Activated T-cell treated with anti-CD3 and anti-CD28 coated beads for 1 hour (primary cell): ENCODE measurements at regions not wholly inside any gene's neighbourhood (a gene's known extent, or its start where the extent isn't known, plus 50 kb on each side); places are given as distances from the start of the nearest gene placed in this dataset.
"Not testable (repeated sequence)": the region's sequence is repeated elsewhere in the genome, so short reads cannot be mapped to it uniquely, and the experiment has no call there.

ENCODE experiments used
- DNase-seq: peaks from one replicate; pipeline ENCODE4 v3.0.0-alpha.2; 2020; ENCODE audit warnings: low read depth

DNA sequence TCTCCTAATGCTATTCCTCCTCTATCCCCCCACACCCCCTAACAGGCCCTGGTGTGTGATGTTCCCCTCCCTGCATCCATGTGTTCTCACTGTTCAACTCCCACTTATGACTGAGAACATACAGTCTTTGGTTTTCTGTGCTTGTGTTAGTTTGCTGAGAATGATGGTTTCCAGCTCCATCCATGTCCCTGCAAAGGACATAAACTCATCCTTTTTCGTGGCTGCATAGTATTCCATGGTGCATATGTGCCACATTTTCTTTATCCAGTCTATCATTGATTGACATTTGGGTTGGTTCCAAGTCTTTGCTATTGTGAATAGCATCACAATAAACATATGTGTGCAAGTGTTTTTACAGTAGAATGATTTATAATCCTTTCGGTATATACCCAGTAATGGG, 870.0 kb upstream of the SLC39A10 start:
- not testable (repeated sequence) for DNase-seq

DNA sequence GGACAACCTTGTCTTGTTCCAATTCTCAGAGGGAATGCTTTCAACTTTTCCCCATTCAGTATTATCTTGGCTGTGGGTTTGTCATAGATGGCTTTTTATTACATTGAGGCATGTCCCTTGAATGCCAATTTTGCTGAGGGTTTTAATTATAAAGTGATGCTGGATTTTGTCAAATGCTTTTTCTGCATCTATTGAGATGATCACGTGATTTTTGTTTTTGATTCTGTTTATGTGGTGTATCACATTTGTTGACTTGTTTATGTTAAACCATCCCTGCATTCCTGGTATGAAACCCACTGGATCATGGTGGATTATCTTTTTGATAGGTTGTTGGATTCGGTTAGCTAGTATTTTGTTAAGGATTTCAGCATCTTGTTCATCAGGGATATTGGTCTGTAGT, 885.6 kb upstream of the SLC39A10 start:
- DNase-seq: not testable (repeated sequence)

DNA sequence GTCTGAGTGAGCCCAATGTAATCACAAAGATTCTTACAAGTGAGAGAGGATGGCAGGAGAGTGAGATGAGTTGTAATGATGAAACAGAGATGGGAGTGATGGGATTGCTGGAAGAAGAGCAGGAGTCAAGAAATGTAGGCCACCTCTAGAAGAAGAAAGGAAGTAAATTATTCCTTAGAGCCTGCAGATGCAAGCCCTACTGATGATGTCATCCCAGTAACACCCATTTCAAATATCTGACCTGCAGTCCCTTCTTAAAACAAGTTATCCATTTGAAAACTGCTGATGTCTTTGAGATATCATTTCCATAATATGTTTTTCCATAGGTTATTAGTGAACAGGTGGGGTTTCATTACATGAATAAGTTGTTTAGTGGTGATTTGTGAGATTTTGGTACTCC, 888.0 kb upstream of the SLC39A10 start:
- DNase-seq: no peak

DNA sequence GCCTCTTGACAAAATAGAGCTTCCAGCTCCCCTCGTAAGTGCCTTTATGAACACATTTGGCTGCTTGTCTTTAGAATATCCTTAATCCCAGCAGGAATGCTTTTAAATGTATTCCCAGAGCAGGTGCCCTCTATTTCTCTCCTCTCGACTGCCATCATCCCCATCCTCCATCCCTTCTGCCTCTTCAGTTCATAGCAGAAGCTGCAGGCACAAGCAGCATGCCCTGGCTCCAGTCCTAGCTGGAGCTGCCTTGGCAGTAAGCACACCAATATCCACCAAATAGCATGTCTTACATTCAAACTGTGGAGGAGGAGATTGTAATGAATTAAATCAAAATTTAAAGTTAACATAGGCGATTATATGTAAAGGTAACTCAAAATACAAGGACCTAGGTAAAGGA, 891.3 kb upstream of the SLC39A10 start:
- no peak for DNase-seq

DNA sequence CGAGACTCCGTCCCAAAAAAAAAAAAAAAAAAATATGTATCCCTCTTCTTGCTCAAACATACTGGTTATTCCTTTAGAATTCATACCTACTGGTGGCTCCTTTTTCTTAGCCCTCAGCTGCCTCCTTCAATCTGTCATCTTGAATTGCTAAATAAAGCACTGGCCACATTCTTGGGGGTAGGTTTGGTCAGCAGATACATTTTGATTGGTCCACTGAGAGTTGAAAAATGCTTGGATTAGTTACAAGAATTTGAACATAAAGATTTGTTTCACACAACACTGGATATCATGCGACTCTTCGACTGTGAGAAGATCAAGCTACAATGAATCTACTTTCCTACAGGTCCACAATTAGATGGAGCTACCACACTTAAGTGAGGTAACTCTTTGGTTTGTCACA, 906.1 kb upstream of the SLC39A10 start:
- DNase-seq: no peak

DNA sequence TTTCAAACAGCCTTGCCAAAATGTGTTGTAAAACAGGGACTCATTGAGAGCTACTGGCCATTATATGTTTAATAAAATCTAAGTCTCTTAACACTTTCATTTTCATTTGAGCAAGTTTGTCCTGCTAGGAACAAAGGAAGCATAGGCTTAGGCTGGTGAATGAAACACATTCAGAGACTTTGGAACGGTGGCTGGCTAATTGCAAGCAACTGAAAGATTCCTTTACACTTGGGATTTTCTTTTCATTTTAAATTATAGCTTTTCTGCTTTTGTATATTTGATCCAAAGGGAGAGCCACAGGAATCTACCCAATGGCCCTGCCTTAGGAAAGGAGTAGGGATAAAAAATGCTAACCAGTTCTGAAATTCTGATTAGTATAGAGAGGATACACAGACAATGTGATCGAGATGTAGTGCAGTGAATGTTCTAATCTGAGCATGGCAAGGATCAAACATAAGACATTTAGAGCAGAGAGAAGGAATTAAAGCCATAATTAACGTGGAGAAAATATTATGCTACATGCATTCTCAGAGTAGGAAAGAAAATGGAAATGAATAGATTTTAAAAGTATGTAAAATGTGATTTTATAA, 911.4 kb upstream of the SLC39A10 start:
- DNase-seq: no peak

DNA sequence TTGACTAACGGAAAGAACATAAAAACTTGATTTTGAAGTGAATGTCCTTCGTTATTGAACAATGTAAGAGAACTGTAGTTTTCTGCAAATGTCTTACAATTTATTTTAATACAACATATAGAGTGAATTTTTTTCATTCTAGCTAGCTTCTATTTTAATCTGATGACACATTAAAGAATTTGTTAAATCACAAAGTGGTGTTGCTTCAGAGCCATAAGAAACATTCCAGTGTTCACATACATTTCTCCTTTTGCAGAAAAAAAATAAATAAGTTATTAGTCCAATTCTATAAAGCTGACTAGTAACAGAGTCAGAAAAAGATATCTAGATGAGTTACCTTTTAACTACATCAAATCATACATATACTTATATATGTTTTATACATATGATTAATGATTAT, 914.3 kb upstream of the SLC39A10 start:
- DNase-seq: no peak

DNA sequence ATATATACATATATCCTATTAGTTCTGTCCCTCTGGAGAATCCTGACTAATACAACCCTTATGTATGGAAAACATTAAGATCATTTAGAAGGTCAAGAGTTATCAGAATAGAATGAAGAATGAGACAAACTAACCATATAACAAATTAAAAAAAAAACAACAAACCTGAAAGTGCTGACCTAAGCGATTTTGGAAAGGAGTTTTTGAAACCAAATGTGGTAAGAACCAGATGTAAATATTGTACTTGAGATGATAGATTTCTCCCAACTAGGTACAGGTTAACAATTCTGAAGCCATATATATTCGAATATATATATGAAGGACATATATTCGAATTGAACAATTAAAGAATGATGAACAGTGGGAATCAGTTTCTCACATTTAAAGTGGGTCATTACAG, 917.8 kb upstream of the SLC39A10 start:
- no peak for DNase-seq

DNA sequence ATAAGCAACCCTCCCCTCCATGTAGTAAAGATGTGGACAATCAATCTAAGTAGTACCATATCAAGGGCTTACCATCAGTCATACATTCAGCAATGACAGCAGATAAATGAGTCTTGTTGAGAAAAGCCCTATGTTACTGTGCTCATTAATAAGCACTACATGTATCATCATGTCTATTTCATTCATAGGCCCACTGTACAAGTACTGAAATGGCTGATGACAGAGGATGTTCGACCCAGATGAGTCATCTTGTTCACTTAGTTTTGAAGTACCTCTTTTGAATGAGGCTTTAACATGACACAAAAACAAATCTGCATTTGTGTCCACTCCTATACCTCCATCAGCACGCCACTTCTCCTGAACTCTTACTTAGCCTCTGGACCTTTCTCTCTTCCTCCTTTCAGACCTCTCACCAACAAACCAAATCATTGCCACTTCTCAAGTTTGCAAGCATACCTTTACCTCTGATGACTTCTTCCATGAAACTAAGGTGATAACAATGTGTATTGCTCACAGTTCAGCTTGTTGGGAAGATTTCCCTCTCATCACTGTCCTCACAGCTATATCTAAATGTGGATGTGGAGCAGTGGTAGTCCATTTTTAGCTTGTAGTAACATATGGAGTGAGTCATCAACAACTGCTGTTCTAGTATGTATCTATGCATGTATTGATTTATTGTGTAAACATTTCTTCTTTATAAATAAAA, 921.0 kb upstream of the SLC39A10 start:
- no peak for DNase-seq

DNA sequence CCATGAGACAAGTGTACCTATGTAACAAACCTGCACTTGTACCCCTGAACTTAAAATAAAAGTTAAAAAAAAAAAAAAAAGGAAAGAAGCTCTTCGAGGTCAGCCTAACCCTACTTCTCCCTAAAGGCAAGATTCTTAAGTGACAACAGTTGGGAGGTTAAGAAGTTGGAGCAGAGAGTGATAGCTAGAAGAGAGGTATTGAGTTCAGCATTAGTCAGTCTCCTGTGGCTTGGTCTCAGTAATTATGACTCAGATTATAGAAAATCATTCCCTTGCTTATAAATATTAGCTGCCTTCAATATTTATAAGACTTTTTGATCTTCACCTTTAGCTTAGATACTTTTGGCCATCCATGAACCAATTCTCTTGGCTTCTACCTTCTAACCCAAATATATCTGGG, 926.8 kb upstream of the SLC39A10 start:
- no peak for DNase-seq

DNA sequence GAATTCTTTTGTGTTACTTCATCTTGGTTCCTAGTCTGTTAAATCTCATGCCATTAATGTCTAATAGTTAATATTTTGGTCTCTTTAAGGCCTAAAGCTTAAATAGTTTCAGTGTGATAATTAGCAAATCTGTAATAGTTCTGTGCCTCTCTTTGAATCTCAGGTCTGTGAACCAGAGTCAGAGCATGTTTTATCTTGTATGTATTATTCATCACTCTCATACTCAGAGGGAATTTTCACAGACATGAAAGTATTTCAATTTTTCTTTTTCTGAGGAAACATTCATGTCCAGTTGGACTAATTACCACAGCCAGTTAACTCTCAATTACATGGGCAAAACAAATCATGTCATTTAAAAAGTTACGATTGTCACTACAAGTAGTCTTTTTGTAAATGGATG, 931.9 kb upstream of the SLC39A10 start:
- no peak for DNase-seq

DNA sequence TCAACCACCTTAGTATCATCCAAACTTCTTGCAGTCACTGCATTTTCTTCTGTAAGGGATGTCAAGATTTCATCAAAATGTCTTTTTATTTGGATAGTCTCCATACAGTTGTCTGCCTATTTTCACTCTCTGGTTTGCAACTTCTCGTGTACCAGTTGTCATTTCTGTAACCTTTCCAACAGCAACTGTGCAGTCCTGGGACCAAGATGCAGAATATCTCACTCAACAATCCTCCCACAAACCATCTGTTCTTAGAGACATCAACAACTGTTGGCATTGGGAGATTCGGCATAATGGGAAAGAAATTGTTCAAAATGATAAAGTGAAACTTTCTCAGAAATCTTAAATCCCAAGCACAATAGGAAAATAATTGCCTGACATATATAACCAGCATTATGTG, 933.6 kb upstream of the SLC39A10 start:
- no peak for DNase-seq

DNA sequence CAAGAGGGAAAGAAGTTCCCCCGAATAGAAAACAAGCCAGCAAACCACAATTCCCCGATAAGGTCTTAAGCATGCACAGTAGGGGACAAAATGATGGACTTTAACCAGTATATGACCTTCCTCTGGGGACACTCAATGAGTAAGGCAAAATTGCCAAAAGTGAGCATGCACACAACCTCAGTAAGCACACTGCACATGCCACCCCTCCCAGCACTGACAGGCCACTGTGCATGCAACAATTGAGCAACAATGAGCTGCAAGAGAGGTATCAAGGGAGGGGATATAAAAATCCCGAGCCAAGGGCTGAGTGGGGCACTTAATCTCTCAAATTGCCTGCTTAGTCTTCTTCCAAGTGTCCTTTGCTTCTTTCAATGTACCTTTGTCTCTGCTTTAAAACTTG, 935.8 kb upstream of the SLC39A10 start:
- DNase-seq: no peak

DNA sequence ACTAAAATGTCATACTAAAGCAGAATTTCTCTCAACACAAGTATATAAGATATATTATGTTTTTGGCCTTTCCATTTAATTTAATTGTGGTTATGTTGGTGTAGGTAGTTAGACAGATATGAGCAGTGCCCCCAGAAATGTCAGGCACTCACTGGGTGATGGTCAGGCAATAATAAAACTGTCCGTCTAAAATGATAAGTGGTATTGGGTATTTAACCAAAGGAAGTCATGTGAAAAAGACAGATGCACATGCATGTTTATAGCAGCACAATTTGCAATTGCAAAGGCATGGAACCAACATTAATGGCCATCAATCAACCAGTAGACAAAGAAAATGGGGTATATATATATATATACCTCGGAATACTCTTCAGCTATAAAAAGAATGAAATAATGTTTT, 936.6 kb upstream of the SLC39A10 start:
- no peak for DNase-seq

DNA sequence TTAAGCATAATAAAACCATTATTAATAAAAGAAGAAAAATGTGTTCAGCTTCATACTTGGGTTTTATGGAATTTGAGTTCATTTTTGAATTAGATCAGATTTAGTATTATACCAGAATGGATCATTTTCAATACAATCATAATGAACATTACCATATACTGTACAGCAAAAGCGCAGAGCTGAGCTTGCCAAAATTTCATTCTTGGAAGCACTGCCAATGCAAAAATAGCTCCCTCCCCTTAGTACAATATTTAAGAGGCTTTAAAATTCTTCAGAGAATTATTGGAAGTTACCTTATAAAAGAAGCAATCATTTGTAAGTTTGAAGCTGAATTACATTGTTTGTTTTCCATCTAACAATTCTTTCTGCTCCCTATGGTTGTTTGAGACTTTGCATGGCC, 938.1 kb upstream of the SLC39A10 start:
- DNase-seq: no peak

DNA sequence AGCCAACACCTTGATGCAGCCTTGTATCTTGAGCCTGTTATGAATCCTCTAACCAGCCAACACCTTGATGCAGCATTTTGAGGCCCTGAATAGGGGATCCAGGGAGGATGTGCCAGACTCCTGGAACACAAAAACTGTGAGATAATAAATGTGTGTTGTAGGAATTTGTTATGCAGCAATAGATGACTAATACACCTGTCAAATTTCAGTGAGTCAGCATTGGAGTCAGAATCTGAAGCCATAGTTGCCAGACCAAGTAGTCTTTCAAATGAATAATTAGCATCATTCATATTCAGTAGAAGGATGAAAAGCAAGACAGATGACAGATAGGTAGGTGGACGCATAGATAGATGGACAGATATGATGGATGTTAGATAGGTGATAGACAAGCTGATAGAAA, 942.5 kb upstream of the SLC39A10 start:
- DNase-seq: no peak

DNA sequence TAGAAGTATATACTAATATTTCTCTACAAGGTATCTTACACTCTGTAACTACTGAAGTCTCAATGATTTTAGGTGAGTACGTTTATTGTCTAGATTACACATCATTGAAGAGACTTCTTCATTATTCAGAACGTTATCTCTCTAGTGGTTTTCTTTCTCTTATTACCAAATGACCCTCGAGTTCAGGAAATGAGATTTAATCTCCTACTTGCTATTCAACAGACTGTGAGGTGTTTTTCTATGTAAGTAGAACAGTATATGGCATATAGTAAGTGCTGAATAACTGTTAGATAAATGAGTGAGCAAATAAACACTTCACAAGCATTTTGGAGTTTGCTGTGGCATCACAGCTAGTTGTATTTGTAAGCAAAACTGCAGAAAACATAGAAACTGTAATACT, 947.2 kb upstream of the SLC39A10 start:
- no peak for DNase-seq

DNA sequence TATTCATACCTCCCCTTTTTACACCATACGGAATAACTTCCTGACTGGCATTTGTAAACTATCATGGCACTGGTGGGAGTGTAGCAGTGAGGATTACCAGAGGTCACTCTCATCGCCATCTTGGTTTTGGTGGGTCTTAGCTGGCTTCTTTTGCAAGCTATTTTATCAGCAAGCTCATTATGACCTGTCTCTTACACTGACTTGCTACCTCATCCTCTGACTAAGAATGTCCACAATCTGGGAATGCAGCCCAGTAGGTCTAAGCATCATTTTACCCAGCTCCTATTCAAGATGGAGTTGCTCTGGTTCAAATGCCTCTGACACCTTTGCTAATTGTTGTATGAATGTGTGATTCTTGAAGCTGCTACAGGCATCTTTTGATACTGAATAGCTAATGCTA, 950.8 kb upstream of the SLC39A10 start:
- no peak for DNase-seq

DNA sequence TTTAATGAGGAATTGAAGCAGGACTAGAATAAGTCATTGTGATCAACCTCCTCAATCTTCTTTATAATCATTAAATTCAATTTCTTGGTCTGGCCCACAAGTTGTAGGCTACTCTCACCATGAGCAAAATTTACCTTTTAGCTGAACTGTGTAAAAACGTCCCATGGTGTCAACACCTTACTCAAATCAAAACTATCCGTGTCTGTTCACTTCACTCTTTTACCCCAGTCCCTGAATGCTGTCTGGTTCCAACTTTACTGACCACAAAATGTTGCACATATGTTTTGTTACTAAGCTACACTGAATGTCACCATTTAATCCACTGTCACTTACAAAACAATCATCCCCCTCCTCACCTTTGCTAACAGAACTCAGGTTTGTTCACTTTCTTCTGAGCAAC, 951.6 kb upstream of the SLC39A10 start:
- DNase-seq: no peak

DNA sequence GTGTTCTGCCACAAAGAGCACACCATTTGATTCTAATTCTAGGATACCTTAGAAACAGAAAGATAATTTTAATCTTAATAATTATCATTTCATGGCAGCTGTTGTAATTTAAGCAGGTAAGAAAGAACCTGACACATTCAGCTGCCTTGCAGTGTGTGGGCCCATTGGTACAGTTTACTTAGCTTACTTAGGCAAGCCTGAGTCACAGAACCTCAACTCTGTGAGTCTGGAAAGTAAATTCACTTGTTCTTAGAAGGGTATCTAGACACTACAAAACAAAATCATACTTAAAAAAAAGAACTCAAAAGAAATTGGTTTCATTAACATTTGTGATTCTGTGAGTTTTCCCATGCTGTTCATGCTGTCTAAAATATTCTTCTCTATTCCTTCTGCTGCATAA, 956.3 kb upstream of the SLC39A10 start:
- DNase-seq: no peak

DNA sequence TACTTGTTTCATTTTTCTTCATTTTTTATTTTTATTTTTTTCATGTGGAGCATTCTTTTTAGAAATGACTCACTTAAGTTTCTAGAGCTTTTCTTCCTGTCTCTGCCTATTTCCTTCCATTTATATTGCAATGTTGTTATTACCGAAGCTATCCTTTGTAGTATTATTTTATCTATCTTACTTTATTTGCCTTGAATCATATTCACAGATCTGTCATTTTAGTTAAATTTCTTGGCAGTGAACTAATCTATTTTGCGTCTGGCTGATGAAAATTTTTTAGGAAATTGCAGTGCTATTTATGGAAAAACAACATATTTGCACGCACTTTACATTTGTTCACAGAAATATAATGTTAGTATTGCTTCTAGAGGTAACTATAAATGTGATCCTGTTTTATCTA, 956.9 kb upstream of the SLC39A10 start:
- no peak for DNase-seq

DNA sequence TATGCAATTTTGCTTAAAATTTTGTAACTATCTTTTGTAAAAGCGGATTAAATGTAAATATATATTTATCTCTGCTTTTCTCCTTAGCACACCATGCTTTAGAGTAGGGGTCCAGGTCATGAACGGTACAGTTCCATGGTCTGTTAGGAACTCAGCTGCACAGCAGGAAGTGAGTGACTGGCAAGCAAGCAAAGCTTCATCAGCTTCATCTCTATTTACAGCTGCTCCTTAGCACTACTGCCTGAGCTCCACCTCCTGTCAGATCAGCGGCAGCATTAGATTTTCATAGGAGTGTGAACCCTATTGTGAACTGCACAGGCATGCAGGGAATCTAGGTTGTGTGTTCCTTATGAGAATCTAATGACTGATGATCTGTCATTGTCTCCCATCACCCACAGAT, 959.0 kb upstream of the SLC39A10 start:
- no peak for DNase-seq

DNA sequence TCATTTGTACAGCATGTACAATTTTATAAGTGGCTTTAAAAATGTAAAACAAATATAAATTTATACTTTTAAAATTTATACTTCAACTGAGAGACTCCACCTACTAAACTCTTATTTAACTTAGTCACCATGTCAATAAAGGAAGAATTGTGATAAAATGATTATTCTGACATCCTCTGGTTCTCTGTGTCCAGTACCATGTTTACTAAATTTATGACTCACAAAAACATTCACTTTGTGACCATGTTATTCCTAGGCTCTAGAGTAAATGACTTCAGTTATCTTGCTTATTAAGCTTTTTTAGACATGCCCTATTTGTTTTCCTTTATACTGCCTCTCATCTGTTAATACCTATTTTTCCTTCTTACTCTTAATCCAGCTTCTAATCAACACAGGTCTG, 959.6 kb upstream of the SLC39A10 start:
- no peak for DNase-seq

DNA sequence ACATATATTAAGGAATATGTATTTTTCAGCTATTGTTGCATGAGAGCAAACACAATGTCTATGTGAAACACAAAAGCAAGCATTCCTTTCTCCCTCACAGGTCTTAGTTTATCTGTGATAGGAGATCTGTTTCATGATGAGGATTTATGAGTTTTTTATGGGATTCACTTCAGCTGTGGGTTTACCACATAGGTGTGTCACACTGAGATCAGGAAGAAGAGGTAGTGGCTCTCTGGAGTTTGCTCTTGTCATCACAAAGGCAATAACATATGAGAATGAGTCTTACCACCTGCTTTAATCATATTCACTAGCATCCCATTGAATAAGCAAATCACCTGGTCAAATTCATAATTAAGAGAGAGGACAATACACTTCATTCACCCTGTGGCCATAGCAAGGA, 960.3 kb upstream of the SLC39A10 start:
- no peak for DNase-seq
